Ishikawa (cell line): ENCODE measurements at regions not wholly inside any gene's neighbourhood (a gene's known extent, or its start where the extent isn't known, plus 50 kb on each side); places are given as distances from the start of the nearest gene placed in this dataset.

Source experiments
- CEBPB ChIP-seq: IDR thresholded peaks from 2 replicates; pipeline ENCODE4 v1.6.1; 2012
- CREB1 ChIP-seq: IDR thresholded peaks from 2 replicates; pipeline ENCODE4 v1.6.1; 2012; ENCODE audit warnings: low read depth
- EGR1 ChIP-seq: IDR thresholded peaks from 2 replicates; pipeline ENCODE4 v1.6.1; 2012
- EP300 ChIP-seq: IDR thresholded peaks from 2 replicates; pipeline ENCODE4 v1.6.1; 2012; ENCODE audit warnings: borderline replicate concordance
- FOXM1 ChIP-seq: IDR thresholded peaks from 2 replicates; pipeline ENCODE4 v1.6.1; 2012; ENCODE audit warnings: low read depth, borderline replicate concordance
- NFIC ChIP-seq: IDR thresholded peaks from 2 replicates; pipeline ENCODE4 v1.6.1; 2012
- RAD21 ChIP-seq: IDR thresholded peaks from 2 replicates; pipeline ENCODE4 v1.6.1; 2012; ENCODE audit warnings: low read depth
- TAF1 ChIP-seq: IDR thresholded peaks from 2 replicates; pipeline ENCODE4 v1.6.1; 2012; ENCODE audit warnings: low read depth, mild to moderate bottlenecking
- TCF12 ChIP-seq: IDR thresholded peaks from 2 replicates; pipeline ENCODE4 v1.6.1; 2012; ENCODE audit warnings: low read depth
- TEAD4 ChIP-seq: IDR thresholded peaks from 2 replicates; pipeline ENCODE4 v1.6.1; 2012
- YY1 ChIP-seq: IDR thresholded peaks from 2 replicates; pipeline ENCODE4 v1.6.1; 2012; ENCODE audit warnings: low read depth
- ZBTB7A ChIP-seq: IDR thresholded peaks from 2 replicates; pipeline ENCODE4 v1.6.1; 2012; ENCODE audit warnings: low read depth
- TF ChIP-seq, protein P1 (sequence below): IDR thresholded peaks from 2 replicates; pipeline ENCODE4 v1.6.1; 2012
- TF ChIP-seq, protein P2 (sequence below): IDR thresholded peaks from 2 replicates; pipeline ENCODE4 v1.6.1; 2012; ENCODE audit warnings: low read depth, mild to moderate bottlenecking
- TF ChIP-seq, protein P3 (sequence below): IDR thresholded peaks from 2 replicates; pipeline ENCODE4 v1.6.1; 2012

DNA sequence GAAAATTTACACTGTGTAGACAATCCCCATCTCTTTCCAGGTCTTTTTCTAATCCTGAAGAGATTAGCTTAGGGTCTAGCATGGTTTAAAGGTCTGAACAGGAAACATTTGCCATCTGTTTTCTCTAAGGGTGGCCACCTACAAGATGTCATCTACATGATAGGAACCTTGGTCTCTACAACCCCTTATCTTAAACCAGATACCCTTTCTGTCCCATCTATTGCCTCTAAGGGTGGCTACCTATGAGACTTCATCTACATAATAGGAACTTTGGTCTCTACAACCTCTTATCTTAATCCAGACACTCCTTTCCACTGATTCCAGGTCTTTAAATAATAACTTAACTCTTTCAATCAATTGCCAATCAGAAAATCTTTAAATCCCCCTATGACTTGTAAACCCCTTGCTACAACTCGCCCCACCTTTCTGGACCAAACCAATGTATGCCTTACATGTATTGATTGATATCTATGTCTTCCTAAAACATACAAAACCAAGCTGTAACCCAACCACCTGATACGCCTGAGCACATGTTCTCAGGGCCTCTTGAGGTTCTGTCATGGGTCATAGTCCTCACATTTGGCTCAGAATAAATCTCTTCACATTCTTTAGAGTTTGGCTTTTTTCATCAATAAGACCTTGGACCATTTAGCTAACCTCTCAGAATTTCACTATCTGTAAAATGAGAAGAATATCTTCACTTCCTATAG lies 605.0 kb downstream of the TUSC7 start:
- TF ChIP-seq EP300 (no peak), YY1 (no peak), RAD21 (no peak), FOXM1 (no peak), CEBPB (no peak), NFIC (no peak), TCF12 (no peak), CREB1 (no peak), TEAD4 (no peak), ZBTB7A (no peak), EGR1 (no peak), TAF1 (no peak)
- TF ChIP-seq, protein P1, sequence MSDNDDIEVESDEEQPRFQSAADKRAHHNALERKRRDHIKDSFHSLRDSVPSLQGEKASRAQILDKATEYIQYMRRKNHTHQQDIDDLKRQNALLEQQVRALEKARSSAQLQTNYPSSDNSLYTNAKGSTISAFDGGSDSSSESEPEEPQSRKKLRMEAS: no peak

DNA sequence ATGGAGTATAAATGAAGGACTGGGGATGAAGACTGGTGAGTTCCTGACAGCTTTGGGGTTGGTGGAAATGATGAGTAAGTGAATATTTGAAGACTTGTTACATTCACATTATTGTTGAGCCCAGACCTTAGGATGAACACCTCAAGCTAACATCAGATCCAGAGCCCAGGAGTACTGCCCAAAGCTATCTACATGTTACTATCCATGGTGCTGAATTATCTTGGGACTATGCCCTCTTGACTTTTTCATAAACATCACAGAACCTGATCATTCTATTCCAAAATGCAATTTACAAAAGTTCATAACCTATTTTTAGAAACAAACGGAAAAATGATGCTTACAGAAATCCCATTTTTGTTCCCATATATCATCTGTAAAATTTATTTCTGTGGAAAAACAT lies 613.3 kb downstream of the TUSC7 start:
- TF ChIP-seq, protein P2, sequence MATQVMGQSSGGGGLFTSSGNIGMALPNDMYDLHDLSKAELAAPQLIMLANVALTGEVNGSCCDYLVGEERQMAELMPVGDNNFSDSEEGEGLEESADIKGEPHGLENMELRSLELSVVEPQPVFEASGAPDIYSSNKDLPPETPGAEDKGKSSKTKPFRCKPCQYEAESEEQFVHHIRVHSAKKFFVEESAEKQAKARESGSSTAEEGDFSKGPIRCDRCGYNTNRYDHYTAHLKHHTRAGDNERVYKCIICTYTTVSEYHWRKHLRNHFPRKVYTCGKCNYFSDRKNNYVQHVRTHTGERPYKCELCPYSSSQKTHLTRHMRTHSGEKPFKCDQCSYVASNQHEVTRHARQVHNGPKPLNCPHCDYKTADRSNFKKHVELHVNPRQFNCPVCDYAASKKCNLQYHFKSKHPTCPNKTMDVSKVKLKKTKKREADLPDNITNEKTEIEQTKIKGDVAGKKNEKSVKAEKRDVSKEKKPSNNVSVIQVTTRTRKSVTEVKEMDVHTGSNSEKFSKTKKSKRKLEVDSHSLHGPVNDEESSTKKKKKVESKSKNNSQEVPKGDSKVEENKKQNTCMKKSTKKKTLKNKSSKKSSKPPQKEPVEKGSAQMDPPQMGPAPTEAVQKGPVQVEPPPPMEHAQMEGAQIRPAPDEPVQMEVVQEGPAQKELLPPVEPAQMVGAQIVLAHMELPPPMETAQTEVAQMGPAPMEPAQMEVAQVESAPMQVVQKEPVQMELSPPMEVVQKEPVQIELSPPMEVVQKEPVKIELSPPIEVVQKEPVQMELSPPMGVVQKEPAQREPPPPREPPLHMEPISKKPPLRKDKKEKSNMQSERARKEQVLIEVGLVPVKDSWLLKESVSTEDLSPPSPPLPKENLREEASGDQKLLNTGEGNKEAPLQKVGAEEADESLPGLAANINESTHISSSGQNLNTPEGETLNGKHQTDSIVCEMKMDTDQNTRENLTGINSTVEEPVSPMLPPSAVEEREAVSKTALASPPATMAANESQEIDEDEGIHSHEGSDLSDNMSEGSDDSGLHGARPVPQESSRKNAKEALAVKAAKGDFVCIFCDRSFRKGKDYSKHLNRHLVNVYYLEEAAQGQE: peak; percentile 89
- TF ChIP-seq CEBPB: no peak

DNA sequence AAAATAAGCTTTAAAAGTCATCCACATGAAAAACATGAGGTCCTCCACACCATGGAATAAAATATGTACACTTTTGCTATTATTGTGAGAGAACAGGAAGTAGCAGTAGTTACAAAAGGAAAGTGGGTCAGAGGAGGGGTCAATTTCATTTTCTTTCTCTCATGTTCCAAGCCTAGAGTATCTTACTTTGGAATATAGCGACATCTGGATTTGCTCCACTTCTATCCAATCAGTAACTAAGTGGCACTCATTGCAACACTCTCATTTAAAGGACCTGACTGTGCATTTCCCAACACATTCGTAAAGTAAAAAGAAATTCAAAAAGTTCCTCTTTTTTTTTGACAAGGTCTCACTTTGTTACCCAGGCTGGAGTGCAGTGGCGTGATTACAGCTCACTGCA lies 637.3 kb downstream of the TUSC7 start:
- TF ChIP-seq TEAD4: no peak
- no peak for TF ChIP-seq YY1
- TF ChIP-seq, protein P3, sequence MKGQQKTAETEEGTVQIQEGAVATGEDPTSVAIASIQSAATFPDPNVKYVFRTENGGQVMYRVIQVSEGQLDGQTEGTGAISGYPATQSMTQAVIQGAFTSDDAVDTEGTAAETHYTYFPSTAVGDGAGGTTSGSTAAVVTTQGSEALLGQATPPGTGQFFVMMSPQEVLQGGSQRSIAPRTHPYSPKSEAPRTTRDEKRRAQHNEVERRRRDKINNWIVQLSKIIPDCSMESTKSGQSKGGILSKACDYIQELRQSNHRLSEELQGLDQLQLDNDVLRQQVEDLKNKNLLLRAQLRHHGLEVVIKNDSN: no peak
- TF ChIP-seq ZBTB7A: no peak
- TF ChIP-seq NFIC: no peak
- no peak for TF ChIP-seq FOXM1

DNA sequence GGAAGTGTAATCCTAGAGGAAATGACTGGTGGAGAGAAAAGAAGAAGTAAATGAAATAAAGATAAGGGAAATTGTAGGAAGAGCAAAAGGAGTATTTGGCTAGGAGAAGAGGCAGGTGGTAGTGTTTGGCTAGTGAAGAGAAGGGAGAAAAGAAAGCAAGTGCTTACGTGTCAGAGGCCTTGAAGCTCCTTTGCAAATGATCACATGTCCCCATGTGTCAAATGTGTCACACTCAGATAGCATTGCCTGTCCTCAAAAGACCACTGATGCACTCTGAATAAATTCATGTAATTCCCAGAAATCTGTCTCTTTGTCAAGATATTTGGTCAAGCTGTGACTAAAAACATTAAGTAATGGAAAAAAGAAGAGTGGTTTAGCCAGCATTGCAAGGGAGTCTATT lies 639.3 kb downstream of the TUSC7 start:
- TF ChIP-seq CREB1 (no peak), EP300 (no peak), ZBTB7A (no peak), TCF12 (no peak), TAF1 (no peak), EGR1 (no peak), FOXM1 (no peak), RAD21 (no peak), TEAD4 (no peak), YY1 (no peak)
- TF ChIP-seq, protein P3: no peak
- TF ChIP-seq, protein P2: no peak
- TF ChIP-seq, protein P1: no peak

DNA sequence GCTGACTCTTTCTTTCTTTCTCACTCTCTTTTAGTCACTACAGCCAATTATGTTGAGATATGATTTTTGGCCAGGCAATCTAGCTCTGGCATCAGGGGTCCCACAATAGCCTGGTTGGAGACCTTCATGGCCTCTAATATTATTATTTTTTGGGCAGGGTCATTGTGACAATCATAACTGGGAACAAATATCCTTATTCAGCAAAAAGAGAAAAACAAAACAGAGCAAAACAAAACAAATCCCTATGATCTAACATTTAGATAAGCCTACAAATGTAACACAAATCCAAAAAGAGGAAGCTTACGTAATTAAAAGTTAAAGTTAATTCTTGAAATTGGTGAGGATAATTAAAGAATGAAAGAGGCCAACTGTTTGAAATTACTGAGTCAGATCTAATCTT lies 640.0 kb downstream of the TUSC7 start:
- TF ChIP-seq EP300 (no peak), CREB1 (no peak), NFIC (no peak), TEAD4 (no peak)
- TF ChIP-seq, protein P1: no peak
- TF ChIP-seq, protein P2: no peak
